Lower leg skin (tissue), 3 donors: ENCODE measurements at regions not wholly inside any gene's neighbourhood (a gene's known extent, or its start where the extent isn't known, plus 50 kb on each side); places are given as distances from the start of the nearest gene placed in this dataset.

Experiments used
- POLR2A ChIP-seq, 2 donors: fragments of 450-650 bp; IDR thresholded peaks; one replicate each; pipeline ENCODE4 v1.6.1; 2016 to 2017; ENCODE audit warnings: antibody characterized with exemption in 2 of 2, mild to moderate bottlenecking in 1 of 2, moderate library complexity in 1 of 2
- TF ChIP-seq, protein P1 (sequence below), 3 donors: fragments of 450-650 bp; IDR thresholded peaks; one replicate each; pipeline ENCODE4 v1.5.1; 2016; ENCODE audit warnings: antibody characterized with exemption in 3 of 3, mild to moderate bottlenecking in 3 of 3, moderate library complexity in 2 of 3

DNA sequence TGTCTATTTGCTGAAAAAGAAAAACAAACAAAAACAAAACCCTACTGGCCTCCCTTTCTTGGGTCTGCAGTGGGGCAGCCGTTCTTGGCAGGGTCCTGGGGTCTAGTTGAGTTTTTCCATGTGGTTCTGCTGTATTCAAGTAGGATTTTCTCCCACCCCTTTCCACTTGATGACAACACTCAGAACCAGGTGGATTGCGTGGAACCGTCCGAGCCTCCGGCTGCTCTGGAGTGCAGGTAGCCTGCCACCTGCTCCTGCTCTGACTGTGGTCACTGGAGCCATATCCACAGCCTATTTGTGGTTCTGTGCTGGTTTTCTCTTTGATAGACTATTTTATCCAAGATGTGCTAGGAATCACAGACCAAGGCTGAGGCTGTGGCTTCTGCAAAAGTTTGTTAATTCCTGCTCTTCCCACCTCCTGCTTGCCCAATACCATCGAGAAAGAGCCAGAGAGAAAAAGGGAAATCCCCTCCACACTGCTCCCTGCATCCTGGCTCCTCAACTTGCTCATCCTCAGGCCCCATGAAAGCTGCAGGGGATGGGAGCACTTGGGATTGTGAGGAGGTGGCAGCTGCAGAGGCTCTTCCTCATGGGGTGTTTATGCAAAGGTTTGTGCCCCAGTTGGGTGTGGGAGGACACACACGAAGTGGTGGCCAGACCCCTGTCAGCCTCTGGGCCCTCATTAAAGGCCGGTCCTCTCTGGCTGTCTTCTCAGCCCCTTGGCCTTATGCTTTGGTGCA is 377.8 kb upstream of the TNRC6C start:
- TF ChIP-seq, protein P1, sequence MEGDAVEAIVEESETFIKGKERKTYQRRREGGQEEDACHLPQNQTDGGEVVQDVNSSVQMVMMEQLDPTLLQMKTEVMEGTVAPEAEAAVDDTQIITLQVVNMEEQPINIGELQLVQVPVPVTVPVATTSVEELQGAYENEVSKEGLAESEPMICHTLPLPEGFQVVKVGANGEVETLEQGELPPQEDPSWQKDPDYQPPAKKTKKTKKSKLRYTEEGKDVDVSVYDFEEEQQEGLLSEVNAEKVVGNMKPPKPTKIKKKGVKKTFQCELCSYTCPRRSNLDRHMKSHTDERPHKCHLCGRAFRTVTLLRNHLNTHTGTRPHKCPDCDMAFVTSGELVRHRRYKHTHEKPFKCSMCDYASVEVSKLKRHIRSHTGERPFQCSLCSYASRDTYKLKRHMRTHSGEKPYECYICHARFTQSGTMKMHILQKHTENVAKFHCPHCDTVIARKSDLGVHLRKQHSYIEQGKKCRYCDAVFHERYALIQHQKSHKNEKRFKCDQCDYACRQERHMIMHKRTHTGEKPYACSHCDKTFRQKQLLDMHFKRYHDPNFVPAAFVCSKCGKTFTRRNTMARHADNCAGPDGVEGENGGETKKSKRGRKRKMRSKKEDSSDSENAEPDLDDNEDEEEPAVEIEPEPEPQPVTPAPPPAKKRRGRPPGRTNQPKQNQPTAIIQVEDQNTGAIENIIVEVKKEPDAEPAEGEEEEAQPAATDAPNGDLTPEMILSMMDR (IDR thresholded peaks at IDR 0.05) = no peak
- TF ChIP-seq POLR2A (IDR thresholded peaks at IDR 0.05) = no peak
